ENCODE measurements at regions not wholly inside any gene's neighbourhood (a gene's known extent, or its start where the extent isn't known, plus 50 kb on each side); places are given as distances from the start of the nearest gene placed in this dataset.

GRCh38 chr18:34482204-34482603 is 227.9 kb upstream of the DTNA start:
- TF ChIP-seq CTCF (conservative IDR thresholded peaks at IDR 0.05): no peak
- no peak for TF ChIP-seq ZFX (IDR thresholded peaks at IDR 0.05)

All from C4-2B (cell line).